GM19467 (cell line): ENCODE measurements at regions not wholly inside any gene's neighbourhood (a gene's known extent, or its start where the extent isn't known, plus 50 kb on each side); places are given as distances from the start of the nearest gene placed in this dataset.
"Not testable (repeated sequence)": the region's sequence is repeated elsewhere in the genome, so short reads cannot be mapped to it uniquely, and the experiment has no call there.

ENCODE experiments used
- ATAC-seq: cut with Tn5 transposase; IDR thresholded peaks from one replicate; pipeline ENCODE4 v1.9.1; 2021; ENCODE audit warnings: mild to moderate bottlenecking, moderate library complexity; ENCODE audit not compliant: unreplicated experiment

GRCh38 chr1:214095896-214096295, 108.1 kb downstream of the PROX1 start:
- ATAC-seq, result not testable (repeated sequence)

DNA sequence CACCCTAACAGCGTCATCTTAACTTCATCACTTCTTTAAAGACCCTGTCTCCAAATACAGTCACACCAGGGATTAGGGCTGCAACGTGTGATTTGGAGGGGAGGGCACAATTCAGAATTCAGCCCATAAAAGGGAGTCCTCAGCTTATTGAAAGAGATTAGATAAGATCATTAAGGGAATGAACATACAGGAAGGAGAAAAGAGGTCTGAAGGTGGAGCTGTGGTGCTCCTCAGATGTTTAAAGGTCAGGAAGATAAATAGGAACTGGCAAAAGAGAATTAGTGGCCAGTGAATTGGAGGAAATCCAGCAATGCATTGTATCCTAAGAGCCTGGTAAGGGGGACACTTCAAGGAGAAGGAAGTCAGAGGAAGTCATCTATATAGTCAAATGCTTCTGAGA, 113.5 kb downstream of the PROX1 start:
- no peak for ATAC-seq

DNA sequence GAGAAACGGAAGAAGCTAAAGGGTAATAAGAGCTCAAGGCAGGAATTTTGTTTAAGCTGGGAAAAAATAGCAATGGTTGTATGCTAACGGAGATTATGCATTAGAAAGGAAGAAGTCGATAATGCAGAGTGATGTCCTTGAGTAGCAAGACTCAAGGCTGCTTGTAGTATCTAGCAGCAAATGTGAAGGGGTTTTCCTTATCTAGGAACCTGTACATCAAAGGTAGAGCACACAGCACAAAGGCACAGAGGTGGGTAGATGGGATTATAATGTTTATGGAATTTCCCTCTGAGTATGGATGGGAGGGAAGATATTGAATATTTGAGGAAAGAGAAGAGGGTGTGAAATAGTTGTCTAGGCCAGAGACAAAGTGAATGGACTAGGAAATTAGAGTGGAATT, 114.1 kb downstream of the PROX1 start:
- ATAC-seq, result no peak

DNA sequence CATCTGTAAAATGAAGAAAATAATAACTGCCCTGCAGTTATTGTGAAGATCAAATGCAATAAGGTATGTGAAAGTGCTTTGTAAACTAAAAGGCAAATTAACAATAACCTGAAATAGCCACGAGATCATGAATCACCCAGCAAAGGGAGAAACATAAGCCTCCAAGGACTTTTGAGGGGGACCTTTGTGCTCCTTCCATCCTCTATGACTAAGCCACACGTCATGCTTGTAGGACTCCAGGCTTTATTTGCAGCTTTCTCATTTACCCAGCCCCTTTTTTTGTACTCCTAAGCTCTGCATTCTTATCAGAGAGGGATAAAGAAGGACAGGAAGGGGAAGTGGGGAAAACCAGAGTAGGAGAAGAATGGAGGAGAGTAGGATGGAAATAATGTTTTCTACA, 115.1 kb downstream of the PROX1 start:
- ATAC-seq, result no peak

DNA sequence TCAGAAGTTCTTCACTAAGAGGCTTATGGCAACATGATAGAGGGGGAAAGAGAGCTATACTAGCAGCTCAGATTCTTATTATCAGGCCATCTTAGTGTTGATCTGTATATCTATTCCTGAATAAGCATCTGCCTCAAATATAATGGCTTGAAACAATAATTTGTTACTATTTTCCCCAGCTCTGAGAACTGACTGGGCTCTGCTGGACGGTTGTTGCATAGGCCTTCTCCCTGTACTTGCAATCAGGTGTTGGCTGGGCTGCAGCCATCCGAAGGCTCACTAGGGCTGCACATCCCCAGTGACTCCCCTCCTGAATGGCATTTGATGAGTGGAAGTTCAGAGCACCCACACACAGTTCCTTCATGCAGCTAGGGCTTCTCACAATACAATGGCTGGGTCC, 116.0 kb downstream of the PROX1 start:
- no peak for ATAC-seq

GRCh38 chr1:214106375-214106774, 118.6 kb downstream of the PROX1 start:
- no peak for ATAC-seq

- ATAC-seq, result no peak
Measured at GRCh38 chr1:214107322-214108096, 119.7 kb downstream of the PROX1 start.

GRCh38 chr1:214108097-214108446, 120.3 kb downstream of the PROX1 start:
- ATAC-seq, result no peak

DNA sequence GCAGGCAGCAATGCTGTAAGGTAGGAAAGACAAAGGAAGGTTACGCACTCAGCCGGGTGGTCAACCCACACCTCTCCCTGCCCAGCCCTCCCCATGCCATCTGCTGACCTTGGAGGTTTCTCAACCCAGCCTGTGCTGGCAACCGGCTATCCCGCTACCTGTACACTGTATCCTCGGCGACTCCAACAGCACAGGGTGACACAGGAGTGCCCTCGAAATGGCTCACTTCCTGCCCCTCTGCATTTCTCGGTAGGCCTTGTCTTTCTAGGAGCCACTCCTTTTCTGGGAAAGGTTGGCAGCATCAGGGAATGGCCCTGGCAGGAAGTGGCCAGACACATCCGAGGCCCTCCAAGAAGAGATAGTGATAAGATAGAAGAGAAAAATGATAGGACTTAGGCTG, 124.0 kb downstream of the PROX1 start:
- no peak for ATAC-seq

GRCh38 chr1:214116258-214116657, 128.5 kb downstream of the PROX1 start:
- ATAC-seq, result no peak

GRCh38 chr1:214117780-214118179, 130.0 kb downstream of the PROX1 start:
- no peak for ATAC-seq

- ATAC-seq, result no peak
Measured at GRCh38 chr1:214120191-214120590, 132.4 kb downstream of the PROX1 start.

- no peak for ATAC-seq
Measured at GRCh38 chr1:214120951-214121350, 133.2 kb downstream of the PROX1 start.

DNA sequence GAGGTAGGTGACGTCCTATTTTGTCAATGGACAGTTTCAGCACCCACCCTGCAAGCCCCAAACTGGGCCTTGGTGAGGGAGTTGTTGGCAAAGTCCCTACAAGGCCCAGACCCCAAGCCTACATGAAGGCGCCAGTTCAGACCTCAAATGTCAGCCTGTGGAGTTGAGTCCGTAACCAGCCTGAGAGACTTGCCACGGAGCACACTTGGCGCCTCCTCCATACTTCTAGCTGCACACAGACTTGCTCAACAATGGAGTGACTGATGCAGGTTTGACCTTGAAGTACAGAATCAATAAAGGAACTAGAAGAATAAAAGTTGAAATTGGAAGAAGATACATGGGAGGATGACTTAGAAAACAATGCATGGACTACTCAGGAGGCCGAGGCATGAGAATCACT, 134.3 kb downstream of the PROX1 start:
- ATAC-seq, result no peak

DNA sequence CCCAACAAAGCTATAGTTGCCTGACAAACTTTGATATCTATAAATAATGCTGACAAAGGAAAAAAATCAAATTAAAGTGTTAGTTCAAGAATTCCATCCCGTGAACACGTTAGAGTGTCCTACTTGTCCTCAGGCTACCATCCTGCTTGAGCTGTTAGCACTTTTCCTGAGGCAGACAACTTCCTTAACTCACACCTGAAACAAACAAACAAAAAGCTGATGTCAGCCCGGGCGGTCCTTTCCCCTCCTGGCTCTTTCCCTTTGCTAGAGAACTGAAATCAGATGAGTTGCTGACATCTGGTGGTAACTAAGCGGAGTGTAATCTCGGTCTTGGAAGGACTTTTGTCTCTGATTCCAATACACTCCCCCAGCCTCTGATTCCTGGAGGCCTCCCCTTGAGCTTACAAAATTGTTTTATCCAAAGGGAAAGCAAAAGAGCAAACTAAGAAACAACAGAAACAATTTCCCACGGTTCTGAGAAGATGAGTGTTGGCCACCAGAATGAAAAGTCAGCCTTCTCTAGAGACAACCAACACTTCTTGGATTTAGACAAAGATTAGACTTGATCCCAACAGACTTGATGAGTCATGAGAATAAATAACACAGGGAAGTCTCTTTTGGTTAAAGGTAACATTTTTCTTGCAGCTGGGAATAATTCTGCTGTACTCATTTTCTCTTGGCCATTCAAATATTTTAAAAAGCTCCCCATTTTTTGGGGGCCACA, 135.4 kb downstream of the PROX1 start:
- peak; percentile 74 for ATAC-seq

- ATAC-seq, result no peak
Measured at GRCh38 chr1:214124281-214124805, 136.6 kb downstream of the PROX1 start.

DNA sequence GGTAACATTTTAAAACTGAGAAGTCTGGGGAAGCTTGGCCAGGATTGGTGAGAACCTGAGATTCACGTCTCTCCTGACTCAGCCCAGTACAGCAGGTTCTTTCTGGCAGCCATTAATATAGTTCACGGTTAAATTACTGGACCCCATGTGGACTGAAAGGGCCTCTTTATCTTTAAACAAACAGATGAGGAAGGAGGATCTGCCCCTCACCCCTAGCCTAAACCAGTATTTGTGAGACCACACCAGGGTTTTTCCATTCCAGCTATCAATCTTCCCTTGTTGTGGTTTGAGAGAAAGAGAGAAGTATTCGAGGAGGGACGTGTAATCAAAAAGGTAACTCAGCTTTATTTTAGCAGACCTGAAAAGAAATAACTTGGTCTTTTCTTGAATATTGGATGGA, 137.1 kb downstream of the PROX1 start:
- ATAC-seq, result no peak

- ATAC-seq, result no peak
Measured at GRCh38 chr1:214125819-214126218, 138.0 kb downstream of the PROX1 start.

- no peak for ATAC-seq
Measured at GRCh38 chr1:214126697-214127146, 138.9 kb downstream of the PROX1 start.

DNA sequence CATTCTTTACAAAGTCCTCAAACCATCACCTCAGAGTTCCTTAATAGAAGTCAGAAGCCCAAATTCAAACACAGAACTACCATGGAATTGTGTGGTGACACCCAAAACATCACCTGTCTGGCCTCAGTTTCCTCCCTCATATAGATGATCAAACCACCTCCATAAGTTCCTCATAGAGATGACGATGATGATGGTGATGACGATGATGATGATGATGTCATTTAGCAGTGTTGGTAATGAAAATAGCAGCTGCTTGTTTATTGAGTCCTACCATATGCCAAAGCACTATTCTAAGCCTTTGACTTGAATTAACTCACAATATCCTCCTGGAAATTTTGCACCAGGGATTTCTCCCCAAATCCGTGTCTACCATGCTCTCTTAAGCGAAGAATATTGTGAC, 139.9 kb downstream of the PROX1 start:
- ATAC-seq, result no peak

DNA sequence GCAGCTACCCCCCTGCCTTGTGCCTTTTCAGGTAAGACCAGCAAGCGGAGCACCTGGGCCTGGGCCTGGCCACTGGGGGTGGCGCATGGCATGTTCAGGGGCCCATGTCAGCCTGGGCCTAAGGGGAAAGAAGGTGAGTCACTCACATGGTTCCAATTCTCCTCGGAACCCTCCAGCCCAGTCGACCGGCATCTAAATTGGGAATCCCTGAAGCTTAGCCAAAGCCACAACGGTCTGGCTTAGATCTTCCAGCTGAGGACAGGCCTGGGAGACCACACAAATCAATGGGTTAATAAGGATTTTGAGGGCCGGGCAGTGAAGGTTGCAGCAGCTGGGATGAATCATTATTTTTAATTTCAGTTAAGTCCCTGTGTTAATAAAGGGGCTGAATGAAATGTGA, 145.1 kb upstream of the SMYD2 start:
- ATAC-seq, result no peak

GRCh38 chr1:214136324-214136919, 144.5 kb upstream of the SMYD2 start:
- no peak for ATAC-seq
